ENCODE measurements at regions not wholly inside any gene's neighbourhood (a gene's known extent, or its start where the extent isn't known, plus 50 kb on each side); places are given as distances from the start of the nearest gene placed in this dataset.
A peak's percentile ranks its signal among the peaks of the same experiment; 100 is the strongest.

GRCh38 chr1:186595969-186596368 lies 84.3 kb downstream of the PTGS2 start:
- H3K27me3 ChIP-seq (ENCODE audit: control insufficient read depth in 3 of 3, insufficient read depth in 3 of 3, low read depth in 1 of 3, low read length in 3 of 3) = no peaks in the 10 kb centered on the region
- DNase-seq (ENCODE audit: low spot score) = no peak
- H2BK12ac ChIP-seq (ENCODE audit: low read length) = no peak overlapping the region
- H3K4me3 ChIP-seq (ENCODE audit: low read length in 2 of 2) = no peak overlapping the region
- H2BK15ac ChIP-seq (ENCODE audit: low read length) = no peak overlapping the region
- no peak overlapping the region for H3K9ac ChIP-seq (ENCODE audit: low read depth, low read length, poor library complexity)
- H2BK5ac ChIP-seq (ENCODE audit: low read length) = no peak overlapping the region
- no peak overlapping the region for H2BK120ac ChIP-seq (ENCODE audit: low read depth, low read length)
- no peaks in the 10 kb centered on the region for H3K79me1 ChIP-seq (ENCODE audit: low read depth, low read length)
- no peak overlapping the region for H3K23ac ChIP-seq (ENCODE audit: low read depth, low read length, poor library complexity)
- no peak overlapping the region for H4K8ac ChIP-seq (ENCODE audit: low read depth, low read length)
- H3K4me1 ChIP-seq (ENCODE audit: control insufficient read depth in 2 of 2, insufficient read depth in 1 of 2, low read depth in 1 of 2, low read length in 2 of 2) = no peaks in the 10 kb centered on the region
- no peak overlapping the region for H3K18ac ChIP-seq (ENCODE audit: low read length)
- no peak overlapping the region for H3K27ac ChIP-seq (replicated peaks; ENCODE audit: low read length)
- 100% methylated on average over 1 of the region's 3 CpGs; no CpG with 5 or more reads in 1 of the 2 donors for whole genome bisulfite sequencing, 2 donors (ENCODE audit: extremely low coverage in 2 of 2, insufficient read length in 2 of 2, insufficient replicate concordance in 1 of 2)
- H4K91ac ChIP-seq (ENCODE audit: low read depth, low read length, poor library complexity) = no peak overlapping the region
- H2AFZ ChIP-seq (ENCODE audit: low read length) = no peak overlapping the region
- no peak overlapping the region for H3K14ac ChIP-seq (ENCODE audit: low read length)
- H3K4me2 ChIP-seq (ENCODE audit: insufficient read depth, low read length, poor library complexity, severe bottlenecking) = no peak overlapping the region
- H3K4ac ChIP-seq (ENCODE audit: low read length) = no peak overlapping the region
- no peaks in the 10 kb centered on the region for H3K9me3 ChIP-seq (replicated peaks in 1 of 2; ENCODE audit: control insufficient read depth in 2 of 2, insufficient read depth in 1 of 2, low read depth in 1 of 2, low read length in 2 of 2)
- no peak overlapping the region for H2AK5ac ChIP-seq (ENCODE audit: low read depth, low read length)
- no peaks in the 10 kb centered on the region for H3K36me3 ChIP-seq (replicated peaks in 1 of 2; ENCODE audit: control insufficient read depth in 2 of 2, insufficient read depth in 2 of 2, low read length in 2 of 2)

GRCh38 chr1:186578325-186579016 lies 101.8 kb downstream of the PTGS2 start:
- H3K4me2 ChIP-seq (ENCODE audit: insufficient read depth, low read length, poor library complexity, severe bottlenecking) = no peak overlapping the region
- H4K8ac ChIP-seq (ENCODE audit: low read depth, low read length) = no peak overlapping the region
- no peak overlapping the region for H3K4me3 ChIP-seq (ENCODE audit: low read length in 2 of 2)
- H3K9me3 ChIP-seq (replicated peaks in 1 of 2; ENCODE audit: control insufficient read depth in 2 of 2, insufficient read depth in 1 of 2, low read depth in 1 of 2, low read length in 2 of 2) = peaks cover 0 to 2% of the 10 kb centered on the region in 2 donors
- H3K23ac ChIP-seq (ENCODE audit: low read depth, low read length, poor library complexity) = no peak overlapping the region
- H2BK15ac ChIP-seq (ENCODE audit: low read length) = no peak overlapping the region
- H3K18ac ChIP-seq (ENCODE audit: low read length) = no peak overlapping the region
- no peak overlapping the region for H3K9ac ChIP-seq (ENCODE audit: low read depth, low read length, poor library complexity)
- H2BK12ac ChIP-seq (ENCODE audit: low read length) = no peak overlapping the region
- no peak overlapping the region for H2BK5ac ChIP-seq (ENCODE audit: low read length)
- H4K91ac ChIP-seq (ENCODE audit: low read depth, low read length, poor library complexity) = no peak overlapping the region
- no peaks in the 10 kb centered on the region for H3K4me1 ChIP-seq (ENCODE audit: control insufficient read depth in 2 of 2, insufficient read depth in 1 of 2, low read depth in 1 of 2, low read length in 2 of 2)
- no peak for DNase-seq (ENCODE audit: low spot score)
- H3K79me1 ChIP-seq (ENCODE audit: low read depth, low read length) = no peaks in the 10 kb centered on the region
- H3K27me3 ChIP-seq (ENCODE audit: control insufficient read depth in 3 of 3, insufficient read depth in 3 of 3, low read depth in 1 of 3, low read length in 3 of 3) = no peaks in the 10 kb centered on the region
- H2BK120ac ChIP-seq (ENCODE audit: low read depth, low read length) = no peak overlapping the region
- no peak overlapping the region for H2AFZ ChIP-seq (ENCODE audit: low read length)
- no peak overlapping the region for H3K4ac ChIP-seq (ENCODE audit: low read length)
- WGBS, 2 donors (ENCODE audit: extremely low coverage in 2 of 2, insufficient read length in 2 of 2, insufficient replicate concordance in 1 of 2) = no CpG with 5 or more reads among the region's 5 CpGs
- H3K36me3 ChIP-seq (replicated peaks in 1 of 2; ENCODE audit: control insufficient read depth in 2 of 2, insufficient read depth in 2 of 2, low read length in 2 of 2) = no peaks in the 10 kb centered on the region
- H3K14ac ChIP-seq (ENCODE audit: low read length) = no peak overlapping the region
- H3K27ac ChIP-seq (replicated peaks; ENCODE audit: low read length) = no peak overlapping the region
- no peak overlapping the region for H2AK5ac ChIP-seq (ENCODE audit: low read depth, low read length)

- Histone ChIP-seq H3K9me3 (replicated peaks in 1 of 2; ENCODE audit: control insufficient read depth in 2 of 2, insufficient read depth in 1 of 2, low read depth in 1 of 2, low read length in 2 of 2) (no peaks in the 10 kb centered on the region), H3K18ac (ENCODE audit: low read length) (peak overlapping the region; percentile 39), H3K4me3 (ENCODE audit: low read length in 2 of 2) (no peak overlapping the region), H3K4me1 (ENCODE audit: control insufficient read depth in 2 of 2, insufficient read depth in 1 of 2, low read depth in 1 of 2, low read length in 2 of 2) (no peaks in the 10 kb centered on the region), H3K79me1 (ENCODE audit: low read depth, low read length) (no peaks in the 10 kb centered on the region), H2BK12ac (ENCODE audit: low read length) (no peak overlapping the region), H2AK5ac (ENCODE audit: low read depth, low read length) (no peak overlapping the region), H4K8ac (ENCODE audit: low read depth, low read length) (no peak overlapping the region), H3K4me2 (ENCODE audit: insufficient read depth, low read length, poor library complexity, severe bottlenecking) (no peak overlapping the region), H2BK15ac (ENCODE audit: low read length) (no peak overlapping the region), H4K91ac (ENCODE audit: low read depth, low read length, poor library complexity) (no peak overlapping the region), H3K27me3 (ENCODE audit: control insufficient read depth in 3 of 3, insufficient read depth in 3 of 3, low read depth in 1 of 3, low read length in 3 of 3) (no peaks in the 10 kb centered on the region), H2AFZ (ENCODE audit: low read length) (no peak overlapping the region), H2BK5ac (ENCODE audit: low read length) (no peak overlapping the region), H3K4ac (ENCODE audit: low read length) (no peak overlapping the region), H3K23ac (ENCODE audit: low read depth, low read length, poor library complexity) (no peak overlapping the region), H3K14ac (ENCODE audit: low read length) (no peak overlapping the region), H3K36me3 (replicated peaks in 1 of 2; ENCODE audit: control insufficient read depth in 2 of 2, insufficient read depth in 2 of 2, low read length in 2 of 2) (no peaks in the 10 kb centered on the region), H3K27ac (replicated peaks; ENCODE audit: low read length) (no peak overlapping the region), H3K9ac (ENCODE audit: low read depth, low read length, poor library complexity) (no peak overlapping the region), H2BK120ac (ENCODE audit: low read depth, low read length) (no peak overlapping the region)
- no peak for DNase-seq (ENCODE audit: low spot score)
- WGBS, 2 donors (ENCODE audit: extremely low coverage in 2 of 2, insufficient read length in 2 of 2, insufficient replicate concordance in 1 of 2) = no CpG with 5 or more reads among the region's 3 CpGs
These were observed 102.6 kb downstream of the PTGS2 start for GRCh38 chr1:186577633-186578032.

DNA sequence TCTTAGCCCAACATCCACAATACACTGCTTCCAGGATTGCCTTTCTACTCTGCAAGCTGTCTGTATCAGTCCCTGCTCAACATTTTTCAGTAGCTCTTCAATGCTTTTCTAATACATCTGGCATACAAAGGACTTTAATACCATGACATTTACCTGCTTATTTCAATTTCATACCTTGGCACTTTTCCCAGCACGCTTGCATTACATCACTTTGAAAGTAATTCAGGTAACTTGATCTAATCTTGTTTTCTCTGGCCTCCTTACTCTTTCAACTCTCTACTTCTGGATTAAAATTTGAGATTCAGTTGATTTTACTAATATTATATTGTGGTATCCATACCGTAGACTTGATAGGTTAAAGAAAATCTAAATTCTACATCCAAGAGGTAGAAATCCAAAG lies 103.0 kb downstream of the PTGS2 start:
- Histone ChIP-seq H2BK120ac (ENCODE audit: low read depth, low read length) (no peak overlapping the region), H2BK5ac (ENCODE audit: low read length) (no peak overlapping the region), H2AK5ac (ENCODE audit: low read depth, low read length) (no peak overlapping the region), H3K4me2 (ENCODE audit: insufficient read depth, low read length, poor library complexity, severe bottlenecking) (no peak overlapping the region), H3K9ac (ENCODE audit: low read depth, low read length, poor library complexity) (no peak overlapping the region), H3K9me3 (replicated peaks in 1 of 2; ENCODE audit: control insufficient read depth in 2 of 2, insufficient read depth in 1 of 2, low read depth in 1 of 2, low read length in 2 of 2) (no peaks in the 10 kb centered on the region), H2BK15ac (ENCODE audit: low read length) (no peak overlapping the region), H4K8ac (ENCODE audit: low read depth, low read length) (no peak overlapping the region), H3K18ac (ENCODE audit: low read length) (no peak overlapping the region), H3K79me1 (ENCODE audit: low read depth, low read length) (no peaks in the 10 kb centered on the region), H2AFZ (ENCODE audit: low read length) (no peak overlapping the region), H3K14ac (ENCODE audit: low read length) (no peak overlapping the region), H4K91ac (ENCODE audit: low read depth, low read length, poor library complexity) (no peak overlapping the region), H3K4ac (ENCODE audit: low read length) (no peak overlapping the region), H3K4me1 (ENCODE audit: control insufficient read depth in 2 of 2, insufficient read depth in 1 of 2, low read depth in 1 of 2, low read length in 2 of 2) (no peaks in the 10 kb centered on the region), H3K27me3 (ENCODE audit: control insufficient read depth in 3 of 3, insufficient read depth in 3 of 3, low read depth in 1 of 3, low read length in 3 of 3) (no peaks in the 10 kb centered on the region), H3K27ac (replicated peaks; ENCODE audit: low read length) (no peak overlapping the region), H3K36me3 (replicated peaks in 1 of 2; ENCODE audit: control insufficient read depth in 2 of 2, insufficient read depth in 2 of 2, low read length in 2 of 2) (no peaks in the 10 kb centered on the region), H2BK12ac (ENCODE audit: low read length) (no peak overlapping the region), H3K4me3 (ENCODE audit: low read length in 2 of 2) (no peak overlapping the region), H3K23ac (ENCODE audit: low read depth, low read length, poor library complexity) (no peak overlapping the region)
- no CpG with 5 or more reads among the region's 2 CpGs for WGBS, 2 donors (ENCODE audit: extremely low coverage in 2 of 2, insufficient read length in 2 of 2, insufficient replicate concordance in 1 of 2)
- no peak for DNase-seq (ENCODE audit: low spot score)
